Fibroblast of lung (primary cell): ENCODE measurements at regions not wholly inside any gene's neighbourhood (a gene's known extent, or its start where the extent isn't known, plus 50 kb on each side); places are given as distances from the start of the nearest gene placed in this dataset.

Experiments
- DNase-seq, 2 donors: peaks; one replicate each; pipeline versions ENCODE4 v3.0.0 to v3.0.0-alpha.2; 2010; ENCODE audit warnings: low read depth in 2 of 2
- H2AFZ ChIP-seq: 2 replicates; pipeline ENCODE4 v1.5.1; 2012; ENCODE audit warnings: low read length, control low read depth, inconsistent platforms
- H3K27ac ChIP-seq: 2 replicates; pipeline ENCODE4 v1.5.1; 2011; ENCODE audit warnings: low read length, control low read depth; ENCODE audit not compliant: insufficient read depth
- H3K27me3 ChIP-seq: 2 replicates; pipeline ENCODE4 v1.5.1; 2011; ENCODE audit warnings: mild to moderate bottlenecking, low read length; ENCODE audit not compliant: control insufficient read depth, insufficient read depth
- H3K36me3 ChIP-seq: 2 replicates; pipeline ENCODE4 v1.5.1; 2011; ENCODE audit warnings: low read length; ENCODE audit not compliant: control insufficient read depth, insufficient read depth
- H3K4me1 ChIP-seq: 2 replicates; pipeline ENCODE4 v1.5.1; 2011; ENCODE audit warnings: low read length; ENCODE audit not compliant: control insufficient read depth, insufficient read depth; ENCODE audit errors: extremely low read depth
- H3K4me2 ChIP-seq: 2 replicates; pipeline ENCODE4 v1.5.1; 2011; ENCODE audit warnings: low read length, control low read depth; ENCODE audit not compliant: insufficient read depth; ENCODE audit errors: extremely low read depth
- H3K4me3 ChIP-seq, 4 experiments: fragments of 200-600 bp in 1 of 4; sonication (generic) in 1 of 4; replicated peaks in 1 of 4; 2 replicates each; pipeline ENCODE4 v1.5.1; 2011 to 2016; ENCODE audit warnings: low read length in 4 of 4, low read depth in 3 of 4, mild to moderate bottlenecking in 3 of 4, control low read depth in 2 of 4, inconsistent platforms in 1 of 4, mixed read lengths in 1 of 4; ENCODE audit not compliant: insufficient read depth in 1 of 4; ENCODE audit errors: control extremely low read depth in 1 of 4
- H3K79me2 ChIP-seq: 2 replicates; pipeline ENCODE4 v1.5.1; 2012; ENCODE audit warnings: mild to moderate bottlenecking, low read length, inconsistent platforms; ENCODE audit not compliant: control insufficient read depth, insufficient read depth
- H3K9ac ChIP-seq: 2 replicates; pipeline ENCODE4 v1.5.1; 2011; ENCODE audit warnings: mild to moderate bottlenecking, low read length, control low read depth; ENCODE audit not compliant: insufficient read depth
- H3K9me3 ChIP-seq: 2 replicates; pipeline ENCODE4 v1.5.1; 2012; ENCODE audit warnings: low read depth, low read length; ENCODE audit not compliant: control insufficient read depth, insufficient read depth
- H4K20me1 ChIP-seq: 2 replicates; pipeline ENCODE4 v1.5.1; 2011; ENCODE audit warnings: low read length; ENCODE audit not compliant: control insufficient read depth, insufficient read depth; ENCODE audit errors: extremely low read depth
- CTCF ChIP-seq, 2 donors: IDR thresholded peaks in 1 of 2; conservative IDR thresholded peaks in 1 of 2; 1 replicate in 1 of 2; 2 replicates in 1 of 2; pipeline ENCODE4 v1.5.1; 2011 to 2012; ENCODE audit warnings: low read length in 2 of 2, control low read depth in 1 of 2, inconsistent platforms in 1 of 2, low read depth in 1 of 2, mild to moderate bottlenecking in 1 of 2
- EZH2 ChIP-seq: IDR thresholded peaks from 2 replicates; pipeline ENCODE4 v1.5.1; 2012; ENCODE audit warnings: low read length, control low read depth, mild to moderate bottlenecking; ENCODE audit errors: missing control alignments

GRCh38 chr4:36870121-36870520, 374.4 kb upstream of the NWD2 start:
- Histone ChIP-seq H3K9ac (no peak overlapping the region), H3K4me1 (no peaks in the 10 kb centered on the region), H2AFZ (no peak overlapping the region), H3K36me3 (no peaks in the 10 kb centered on the region), H3K9me3 (no peaks in the 10 kb centered on the region), H3K4me2 (no peak overlapping the region), H4K20me1 (no peaks in the 10 kb centered on the region), H3K27ac (no peak overlapping the region), H3K79me2 (no peaks in the 10 kb centered on the region), H3K27me3 (no peaks in the 10 kb centered on the region), H3K4me3 (no peak overlapping the region)
- TF ChIP-seq EZH2 (no peak), CTCF (conservative IDR thresholded peaks at IDR 0.05 in 1 of 2, IDR thresholded peaks at IDR 0.05 in 1 of 2; ENCODE audit: low read depth in 1 of 2, low read length in 2 of 2) (no peak)
- DNase-seq = no peak

- Histone ChIP-seq H3K4me1 (no peaks in the 10 kb centered on the region), H3K9me3 (no peaks in the 10 kb centered on the region), H3K9ac (no peak overlapping the region), H3K27ac (no peak overlapping the region), H2AFZ (no peak overlapping the region), H3K27me3 (no peaks in the 10 kb centered on the region), H3K79me2 (no peaks in the 10 kb centered on the region), H3K36me3 (no peaks in the 10 kb centered on the region), H3K4me3 (no peak overlapping the region), H4K20me1 (no peaks in the 10 kb centered on the region), H3K4me2 (no peak overlapping the region)
- DNase-seq = no peak
- TF ChIP-seq EZH2 (no peak), CTCF (conservative IDR thresholded peaks at IDR 0.05 in 1 of 2, IDR thresholded peaks at IDR 0.05 in 1 of 2; ENCODE audit: low read depth in 1 of 2, low read length in 2 of 2) (no peak)
Measured at GRCh38 chr4:36872679-36873078, 371.9 kb upstream of the NWD2 start.

DNA sequence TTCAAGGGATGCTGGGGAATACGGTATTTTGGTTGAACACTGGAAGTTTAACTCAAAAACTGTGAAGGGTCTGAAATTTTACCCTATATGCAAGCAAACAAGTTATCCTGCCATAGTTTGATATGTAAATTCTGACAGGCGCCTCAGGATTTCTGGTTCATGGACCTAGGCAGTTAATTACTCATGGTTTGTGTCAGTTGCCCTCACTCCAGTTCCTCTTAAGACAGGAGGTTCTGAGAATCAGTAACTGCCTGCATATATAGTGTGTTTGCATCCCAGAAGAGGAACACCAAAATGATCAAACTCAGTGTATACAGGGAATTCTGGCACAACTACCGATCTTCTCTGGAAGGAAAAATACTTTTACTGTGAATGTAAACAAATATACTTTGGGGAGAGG, 360.4 kb upstream of the NWD2 start:
- Histone ChIP-seq H3K79me2 (no peaks in the 10 kb centered on the region), H3K27ac (no peak overlapping the region), H4K20me1 (no peaks in the 10 kb centered on the region), H3K4me3 (no peak overlapping the region), H3K36me3 (no peaks in the 10 kb centered on the region), H3K9ac (no peak overlapping the region), H3K4me2 (no peak overlapping the region), H2AFZ (no peak overlapping the region), H3K9me3 (no peaks in the 10 kb centered on the region), H3K4me1 (no peaks in the 10 kb centered on the region), H3K27me3 (no peaks in the 10 kb centered on the region)
- TF ChIP-seq EZH2 (no peak), CTCF (conservative IDR thresholded peaks at IDR 0.05 in 1 of 2, IDR thresholded peaks at IDR 0.05 in 1 of 2; ENCODE audit: low read depth in 1 of 2, low read length in 2 of 2) (no peak)
- DNase-seq = no peak
